ENCODE measurements at regions not wholly inside any gene's neighbourhood (a gene's known extent, or its start where the extent isn't known, plus 50 kb on each side); places are given as distances from the start of the nearest gene placed in this dataset.

GRCh38 chr15:39286706-39287105, 294.2 kb upstream of the THBS1 start:
- TF ChIP-seq CTCF (IDR thresholded peaks at IDR 0.05; ENCODE audit: low read depth, low read length) = no peak
- no peak for TF ChIP-seq EZH2phosphoT487 (IDR thresholded peaks at IDR 0.05; ENCODE audit: low read depth)

All from OCI-LY3 (cell line).